Nephron progenitor cell (in vitro differentiated cells): ENCODE measurements at regions not wholly inside any gene's neighbourhood (a gene's known extent, or its start where the extent isn't known, plus 50 kb on each side); places are given as distances from the start of the nearest gene placed in this dataset.
"Not testable (repeated sequence)": the region's sequence is repeated elsewhere in the genome, so short reads cannot be mapped to it uniquely, and the experiment has no call there.

Experiments used
- DNase-seq: peaks from one replicate; pipeline ENCODE4 v3.0.0; 2021
- H3K27ac Mint-ChIP-seq: 2 replicates; pipeline ENCODE4 v1.8.0; 2021; ENCODE audit warnings: mild to moderate bottlenecking, moderate library complexity, mixed read lengths
- H3K27me3 Mint-ChIP-seq: 2 replicates; pipeline ENCODE4 v1.8.0; 2021; ENCODE audit warnings: mild to moderate bottlenecking, low read depth, mixed read lengths; ENCODE audit not compliant: poor library complexity
- H3K36me3 Mint-ChIP-seq: 2 replicates; pipeline ENCODE4 v1.8.0; 2021; ENCODE audit warnings: low read depth, mixed read lengths
- H3K4me1 Mint-ChIP-seq: 2 replicates; pipeline ENCODE4 v1.8.0; 2021; ENCODE audit warnings: mixed read lengths
- H3K4me3 Mint-ChIP-seq: 2 replicates; pipeline ENCODE4 v1.8.0; 2021; ENCODE audit warnings: mild to moderate bottlenecking, moderate library complexity, mixed read lengths
- H3K9me3 Mint-ChIP-seq: 2 replicates; pipeline ENCODE4 v1.8.0; 2021; ENCODE audit warnings: mild to moderate bottlenecking, moderate library complexity, mixed read lengths
- TF ChIP-seq, protein P1 (sequence below): fragments of 200-600 bp; sonication (generic); IDR thresholded peaks from 2 replicates; pipeline ENCODE4 v1.5.0; 2021; ENCODE audit warnings: antibody characterized with exemption

DNA sequence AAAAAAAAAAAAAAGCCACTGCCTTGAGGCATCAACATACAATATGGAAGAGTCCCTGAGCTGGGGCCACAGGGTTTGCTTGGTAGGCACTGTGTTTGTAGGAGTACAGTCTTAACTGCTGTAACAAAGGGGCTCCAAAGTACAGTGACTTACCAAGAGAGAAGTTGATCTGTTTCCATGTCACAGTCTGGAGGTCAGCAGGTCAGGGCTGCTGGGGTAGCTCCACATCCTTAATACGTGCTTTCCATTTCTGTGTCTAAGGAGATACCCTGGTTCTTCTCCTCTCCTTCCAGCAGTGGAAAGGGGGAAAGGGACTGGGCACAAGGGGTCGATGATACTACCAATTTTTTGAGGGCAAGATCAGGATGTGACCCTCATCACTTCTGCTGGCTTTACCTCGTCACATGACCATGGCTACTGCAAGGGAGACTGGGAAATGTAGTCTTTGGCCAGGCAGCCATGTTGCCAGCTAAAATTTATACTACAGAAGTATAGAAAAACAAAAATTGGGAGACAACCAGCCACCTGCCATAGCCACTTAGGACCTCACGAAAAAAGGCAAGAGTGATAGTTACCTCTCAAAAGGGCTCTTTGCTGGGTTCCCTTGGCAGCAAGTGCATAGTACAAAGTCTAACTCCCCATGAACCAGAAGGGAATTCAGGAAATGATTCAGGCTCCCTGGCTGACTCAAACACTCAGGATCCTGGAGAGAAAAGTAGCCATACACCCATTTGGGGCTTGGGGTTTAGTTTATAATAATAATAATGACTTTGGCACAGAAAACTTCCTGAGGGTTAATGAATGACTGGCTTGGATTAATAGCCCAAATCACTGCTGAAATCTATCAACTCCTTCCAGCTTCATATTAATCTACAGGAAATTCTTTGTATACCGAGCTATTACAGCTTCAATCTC is 52.7 kb upstream of the ATP5PO start:
- TF ChIP-seq, protein P1, sequence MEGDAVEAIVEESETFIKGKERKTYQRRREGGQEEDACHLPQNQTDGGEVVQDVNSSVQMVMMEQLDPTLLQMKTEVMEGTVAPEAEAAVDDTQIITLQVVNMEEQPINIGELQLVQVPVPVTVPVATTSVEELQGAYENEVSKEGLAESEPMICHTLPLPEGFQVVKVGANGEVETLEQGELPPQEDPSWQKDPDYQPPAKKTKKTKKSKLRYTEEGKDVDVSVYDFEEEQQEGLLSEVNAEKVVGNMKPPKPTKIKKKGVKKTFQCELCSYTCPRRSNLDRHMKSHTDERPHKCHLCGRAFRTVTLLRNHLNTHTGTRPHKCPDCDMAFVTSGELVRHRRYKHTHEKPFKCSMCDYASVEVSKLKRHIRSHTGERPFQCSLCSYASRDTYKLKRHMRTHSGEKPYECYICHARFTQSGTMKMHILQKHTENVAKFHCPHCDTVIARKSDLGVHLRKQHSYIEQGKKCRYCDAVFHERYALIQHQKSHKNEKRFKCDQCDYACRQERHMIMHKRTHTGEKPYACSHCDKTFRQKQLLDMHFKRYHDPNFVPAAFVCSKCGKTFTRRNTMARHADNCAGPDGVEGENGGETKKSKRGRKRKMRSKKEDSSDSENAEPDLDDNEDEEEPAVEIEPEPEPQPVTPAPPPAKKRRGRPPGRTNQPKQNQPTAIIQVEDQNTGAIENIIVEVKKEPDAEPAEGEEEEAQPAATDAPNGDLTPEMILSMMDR: no peak
- DNase-seq: no peak
- no peak overlapping the region for H3K27ac Mint-ChIP-seq
- no peaks in the 10 kb centered on the region for H3K9me3 Mint-ChIP-seq
- no peaks in the 10 kb centered on the region for H3K27me3 Mint-ChIP-seq
- peak overlapping the region; percentile 39 for H3K4me3 Mint-ChIP-seq
- peaks cover 51% of the 10 kb centered on the region for H3K4me1 Mint-ChIP-seq
- H3K36me3 Mint-ChIP-seq: peaks cover 16% of the 10 kb centered on the region

DNA sequence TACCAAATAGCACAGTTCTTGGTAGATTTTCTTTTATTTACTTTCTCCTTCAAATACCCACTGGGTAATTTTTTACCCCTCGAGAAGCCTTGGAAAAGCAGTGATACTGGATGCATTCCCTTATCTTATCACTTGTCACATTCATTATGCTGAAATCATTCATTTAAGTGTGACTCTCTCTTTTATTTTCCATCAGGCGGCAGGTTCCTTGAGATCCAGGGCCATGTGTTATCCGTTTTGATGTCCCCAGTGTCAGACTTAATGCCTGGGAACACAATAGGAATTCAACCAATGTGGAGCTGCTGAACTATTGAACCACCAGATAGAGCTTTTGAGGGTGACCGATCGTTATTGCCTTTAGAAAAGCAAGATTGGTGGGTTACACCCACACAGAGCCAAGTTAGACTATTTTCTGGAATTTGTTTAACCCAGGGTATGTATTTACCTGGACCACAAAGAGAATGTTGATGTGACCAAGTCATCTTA is 51.5 kb upstream of the ATP5PO start:
- DNase-seq: no peak
- Mint-ChIP-seq H3K4me3 (no peak overlapping the region), H3K27ac (peak overlapping the region; percentile 79), H3K36me3 (peaks cover 28% of the 10 kb centered on the region), H3K4me1 (peaks cover 40% of the 10 kb centered on the region), H3K9me3 (peaks cover 7% of the 10 kb centered on the region), H3K27me3 (no peaks in the 10 kb centered on the region)
- TF ChIP-seq, protein P1: no peak

DNA sequence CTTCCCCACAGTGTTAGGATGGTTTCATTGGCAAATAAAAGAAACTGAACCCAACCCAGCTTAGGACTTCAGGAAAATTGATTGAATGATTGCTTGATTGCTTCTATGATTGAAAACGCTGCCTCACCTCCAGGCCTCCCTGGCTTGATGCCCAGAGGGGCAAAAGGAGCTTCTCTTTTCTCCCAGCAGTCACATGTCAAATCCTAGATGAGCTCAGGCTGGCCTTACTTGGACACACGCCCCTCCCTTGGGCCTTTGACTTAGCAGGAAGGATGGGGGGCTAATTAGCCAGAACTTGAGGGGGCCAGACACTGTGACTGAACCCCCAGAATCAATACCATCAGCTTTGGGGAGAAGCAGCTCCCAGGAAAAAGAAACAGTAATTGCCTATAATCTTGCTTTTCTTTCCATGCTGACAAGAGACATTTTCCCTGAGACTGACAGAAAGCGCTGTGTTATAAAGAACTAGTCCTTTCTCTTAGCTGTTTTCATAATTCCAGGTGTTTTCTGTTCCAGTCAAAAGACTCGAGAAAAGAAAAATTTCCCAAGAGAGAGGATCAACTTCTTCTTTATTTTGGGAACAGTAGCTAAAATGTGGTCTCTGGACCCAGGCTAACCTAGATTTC is 50.8 kb upstream of the ATP5PO start:
- H3K36me3 Mint-ChIP-seq: peaks cover 35% of the 10 kb centered on the region
- peaks cover 4% of the 10 kb centered on the region for H3K27me3 Mint-ChIP-seq
- no peak for DNase-seq
- peak overlapping the region; percentile 88 for H3K27ac Mint-ChIP-seq
- TF ChIP-seq, protein P1: no peak
- peaks cover 11% of the 10 kb centered on the region for H3K9me3 Mint-ChIP-seq
- peaks cover 33% of the 10 kb centered on the region for H3K4me1 Mint-ChIP-seq
- no peak overlapping the region for H3K4me3 Mint-ChIP-seq

DNA sequence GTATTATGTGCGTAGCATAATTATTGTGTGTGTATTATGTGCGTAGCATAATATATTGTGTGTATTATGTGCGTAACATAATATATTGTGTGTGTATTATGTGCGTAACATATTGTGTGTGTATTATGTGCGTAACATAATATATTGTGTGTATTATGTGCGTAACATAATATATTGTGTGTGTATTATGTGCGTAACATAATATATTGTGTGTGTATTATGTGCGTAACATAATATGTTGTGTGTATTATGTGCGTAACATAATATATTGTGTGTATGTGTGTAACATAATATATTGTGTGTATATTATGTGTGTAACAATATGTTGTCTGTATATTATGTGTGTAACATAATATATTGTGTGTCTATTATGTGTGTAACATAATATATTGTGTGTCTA is 50.1 kb upstream of the ATP5PO start:
- H3K36me3 Mint-ChIP-seq: peaks cover 43% of the 10 kb centered on the region
- not testable (repeated sequence) for H3K4me3 Mint-ChIP-seq, H3K27me3 Mint-ChIP-seq, DNase-seq, H3K27ac Mint-ChIP-seq
- peaks cover 15% of the 10 kb centered on the region for H3K9me3 Mint-ChIP-seq
- H3K4me1 Mint-ChIP-seq: peaks cover 28% of the 10 kb centered on the region
